A673 (cell line): ENCODE measurements at regions not wholly inside any gene's neighbourhood (a gene's known extent, or its start where the extent isn't known, plus 50 kb on each side); places are given as distances from the start of the nearest gene placed in this dataset.
A peak's percentile ranks its signal among the peaks of the same experiment; 100 is the strongest.

Experiments
- BruUV-seq: library from RNA; stranded (reverse); fragments of 400-500 nt; replicated peaks from 2 replicates; lab custom pipeline; 2021; lab: Mats Ljungman, UMichigan
- CTCF ChIA-PET: fragments of 300-600 bp; sonication (Branson Sonifier 250); formaldehyde crosslinking; loops from one replicate; lab custom pipeline; 2022; ENCODE audit warnings: antibody characterized with exemption; lab: Charles Lee
- POLR2A ChIA-PET: fragments of 300-600 bp; sonication (Branson Sonifier 250); formaldehyde crosslinking; loops from one replicate; lab custom pipeline; 2022; ENCODE audit warnings: antibody characterized with exemption; ENCODE audit not compliant: low non-redundant PET; lab: Charles Lee
- DNase-seq: peaks from one replicate; pipeline ENCODE4 v3.0.0-alpha.2; 2015; ENCODE audit warnings: low spot score
- H3K27ac ChIP-seq: fragments of 200-600 bp; sonication (generic); 2 replicates; pipeline ENCODE4 v1.5.1; 2016; ENCODE audit warnings: mixed run types, low read depth, mild to moderate bottlenecking, mixed read lengths, antibody characterized with exemption, low read length; ENCODE audit not compliant: poor library complexity, severe bottlenecking
- H3K27me3 ChIP-seq: fragments of 200-600 bp; sonication (generic); replicated peaks from 2 replicates; pipeline ENCODE4 v1.6.1; 2017; ENCODE audit warnings: mixed run types, low read depth, mild to moderate bottlenecking, mixed read lengths, antibody characterized with exemption, low read length; ENCODE audit not compliant: insufficient read depth, poor library complexity
- H3K36me3 ChIP-seq: fragments of 200-600 bp; sonication (generic); 2 replicates; pipeline ENCODE4 v1.6.1; 2016; ENCODE audit warnings: mixed run types, mild to moderate bottlenecking, mixed read lengths, antibody characterized with exemption, low read length; ENCODE audit not compliant: insufficient read depth, poor library complexity, severe bottlenecking
- H3K4me1 ChIP-seq: fragments of 200-600 bp; sonication (generic); 2 replicates; pipeline ENCODE4 v1.6.1; 2017; ENCODE audit warnings: mixed run types, mild to moderate bottlenecking, mixed read lengths, antibody characterized with exemption, low read length; ENCODE audit not compliant: insufficient read depth, poor library complexity, severe bottlenecking
- H3K4me3 ChIP-seq: fragments of 200-600 bp; sonication (generic); 2 replicates; pipeline ENCODE4 v1.5.1; 2016; ENCODE audit warnings: low read depth, mixed run types, mild to moderate bottlenecking, mixed read lengths, low read length; ENCODE audit not compliant: poor library complexity, severe bottlenecking
- H3K9me3 ChIP-seq: fragments of 200-600 bp; sonication (generic); 2 replicates; pipeline ENCODE4 v1.6.1; 2016; ENCODE audit warnings: mixed run types, low read depth, mild to moderate bottlenecking, mixed read lengths, antibody characterized with exemption, low read length; ENCODE audit not compliant: poor library complexity, severe bottlenecking
- EZH2 ChIP-seq: fragments of 200-600 bp; sonication (generic); IDR thresholded peaks from 2 replicates; pipeline ENCODE4 v1.6.1; 2017; ENCODE audit warnings: borderline replicate concordance, low read depth, mild to moderate bottlenecking, mixed read lengths, antibody characterized with exemption, low read length; ENCODE audit not compliant: poor library complexity, severe bottlenecking
- intact Hi-C: fragments of 100-400 bp; cut with micrococcal nuclease; formaldehyde crosslinking; loops from one replicate; pipeline ENCODE4 v1.10.0; 2022; ENCODE audit not compliant: unreplicated experiment
- TF ChIP-seq, protein P1 (sequence below): fragments of 300-800, 200-600 bp; sonication (generic); conservative IDR thresholded peaks from 2 replicates; pipeline ENCODE4 v1.5.1; 2017; ENCODE audit warnings: low read depth, mild to moderate bottlenecking, antibody characterized with exemption, low read length, moderate library complexity, mixed read lengths

DNA sequence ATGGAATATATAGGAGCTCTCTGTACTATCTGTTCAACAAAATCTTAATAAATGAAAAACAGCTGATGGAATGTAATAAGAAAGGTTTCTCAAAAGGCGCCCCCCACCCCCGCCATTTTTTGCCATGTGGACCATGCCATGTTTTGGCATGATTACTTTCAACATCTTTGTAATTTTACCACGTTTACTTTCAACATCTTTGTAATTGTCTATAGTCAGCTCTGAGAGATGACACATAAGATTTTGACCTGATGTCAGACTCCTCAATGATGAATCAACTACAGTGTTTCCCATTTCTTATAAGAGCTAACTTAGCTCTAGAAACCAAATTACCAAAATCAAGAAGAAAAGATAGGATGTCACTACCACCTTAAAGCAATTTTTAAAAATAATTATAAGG, 144.9 kb upstream of the AHR start:
- ChIA-PET CTCF (interaction anchor here (0.7 kb wide), 1 partner anchor 88 kb away, joined by 7 read pairs; no protein-coding TSS in a partner anchor), POLR2A (no interaction called here)
- Histone ChIP-seq H3K4me1 (no peaks in the 10 kb centered on the region), H3K27ac (no peak overlapping the region), H3K4me3 (no peak overlapping the region), H3K36me3 (no peaks in the 10 kb centered on the region), H3K9me3 (no peaks in the 10 kb centered on the region), H3K27me3 (no peaks in the 10 kb centered on the region)
- DNase-seq: no peak
- BruUV-seq: no TSS peak
- intact Hi-C loops: loop anchor here (10.0 kb wide), 1 partner anchor 169 kb away; no protein-coding TSS in a partner anchor
- TF ChIP-seq, protein P1, sequence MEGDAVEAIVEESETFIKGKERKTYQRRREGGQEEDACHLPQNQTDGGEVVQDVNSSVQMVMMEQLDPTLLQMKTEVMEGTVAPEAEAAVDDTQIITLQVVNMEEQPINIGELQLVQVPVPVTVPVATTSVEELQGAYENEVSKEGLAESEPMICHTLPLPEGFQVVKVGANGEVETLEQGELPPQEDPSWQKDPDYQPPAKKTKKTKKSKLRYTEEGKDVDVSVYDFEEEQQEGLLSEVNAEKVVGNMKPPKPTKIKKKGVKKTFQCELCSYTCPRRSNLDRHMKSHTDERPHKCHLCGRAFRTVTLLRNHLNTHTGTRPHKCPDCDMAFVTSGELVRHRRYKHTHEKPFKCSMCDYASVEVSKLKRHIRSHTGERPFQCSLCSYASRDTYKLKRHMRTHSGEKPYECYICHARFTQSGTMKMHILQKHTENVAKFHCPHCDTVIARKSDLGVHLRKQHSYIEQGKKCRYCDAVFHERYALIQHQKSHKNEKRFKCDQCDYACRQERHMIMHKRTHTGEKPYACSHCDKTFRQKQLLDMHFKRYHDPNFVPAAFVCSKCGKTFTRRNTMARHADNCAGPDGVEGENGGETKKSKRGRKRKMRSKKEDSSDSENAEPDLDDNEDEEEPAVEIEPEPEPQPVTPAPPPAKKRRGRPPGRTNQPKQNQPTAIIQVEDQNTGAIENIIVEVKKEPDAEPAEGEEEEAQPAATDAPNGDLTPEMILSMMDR: no peak
- no peak for TF ChIP-seq EZH2

DNA sequence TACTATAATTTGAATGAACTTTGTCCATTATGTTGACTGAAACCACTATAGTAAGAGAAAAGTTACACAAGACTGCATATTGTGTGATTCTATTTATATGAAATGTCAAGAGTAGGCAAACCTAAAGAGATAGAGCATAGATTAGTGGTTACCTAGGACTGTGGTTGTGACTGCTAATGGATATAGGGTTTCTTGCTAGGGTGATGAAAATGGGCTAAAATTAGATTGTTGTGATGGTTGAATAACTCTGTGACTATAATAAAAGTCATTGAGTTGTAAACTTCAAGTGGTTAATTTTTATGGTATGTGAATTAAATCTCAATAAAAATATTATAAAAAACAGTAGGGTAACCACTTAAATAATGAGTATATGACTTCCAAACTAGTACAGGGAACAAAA, 142.9 kb upstream of the AHR start:
- Histone ChIP-seq H3K4me1 (no peaks in the 10 kb centered on the region), H3K27ac (no peak overlapping the region), H3K36me3 (no peaks in the 10 kb centered on the region), H3K9me3 (no peaks in the 10 kb centered on the region), H3K4me3 (no peak overlapping the region), H3K27me3 (no peaks in the 10 kb centered on the region)
- intact Hi-C loops: loop anchor here (10.0 kb wide), 1 partner anchor 171 kb away; no protein-coding TSS in a partner anchor
- TF ChIP-seq EZH2: no peak
- TF ChIP-seq, protein P1: no peak
- ChIA-PET CTCF (no interaction called here), POLR2A (no interaction called here)
- no peak for DNase-seq
- no TSS peak for BruUV-seq

DNA sequence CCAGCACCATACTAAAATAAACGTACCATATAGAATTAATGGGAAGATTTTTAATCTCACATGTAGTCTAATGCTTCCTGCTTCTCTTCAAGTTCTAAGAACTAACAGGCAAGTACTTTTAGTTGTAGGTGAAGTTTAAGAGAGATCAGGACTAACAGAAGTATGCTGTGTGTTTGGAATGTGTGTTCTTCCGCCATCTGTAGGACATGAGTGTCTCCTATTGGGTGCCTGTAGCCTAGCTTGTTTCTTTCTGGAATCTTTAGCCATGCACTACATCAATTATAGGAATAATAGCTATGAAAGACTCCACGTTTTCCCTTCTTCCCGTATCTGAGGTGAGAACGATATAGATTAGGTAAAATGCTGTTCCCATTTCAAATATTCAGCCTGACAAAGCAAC, 140.2 kb upstream of the AHR start:
- no peaks in the 10 kb centered on the region for H3K27me3 ChIP-seq
- no peak overlapping the region for H3K27ac ChIP-seq
- H3K4me1 ChIP-seq: no peaks in the 10 kb centered on the region
- BruUV-seq: no TSS peak
- H3K4me3 ChIP-seq: no peak overlapping the region
- H3K36me3 ChIP-seq: no peaks in the 10 kb centered on the region
- DNase-seq: no peak
- H3K9me3 ChIP-seq: no peaks in the 10 kb centered on the region
- TF ChIP-seq, protein P1: peak; percentile 39; the same call in 1 of the 2 replicates
- TF ChIP-seq EZH2: no peak
- ChIA-PET CTCF (no interaction called here), POLR2A (interaction anchor here (0.6 kb wide), 1 partner anchor 96 kb away, joined by 3 read pairs; no protein-coding TSS in a partner anchor)
- intact Hi-C loops: loop anchor here (10.0 kb wide), 1 partner anchor 173 kb away; no protein-coding TSS in a partner anchor
